Endodermal cell (in vitro differentiated cells): ENCODE measurements at regions not wholly inside any gene's neighbourhood (a gene's known extent, or its start where the extent isn't known, plus 50 kb on each side); places are given as distances from the start of the nearest gene placed in this dataset.

ENCODE experiments used
- DNase-seq: peaks from one replicate; pipeline ENCODE4 v3.0.0-alpha.2; 2017
- H3K27ac ChIP-seq: 2 replicates; pipeline ENCODE4 v1.5.1; 2013; ENCODE audit warnings: mild to moderate bottlenecking, low read depth, low read length, moderate library complexity
- H3K27me3 ChIP-seq: 2 replicates; pipeline ENCODE4 v1.6.1; 2013; ENCODE audit warnings: mild to moderate bottlenecking, low read length, moderate library complexity; ENCODE audit not compliant: insufficient read depth, control insufficient read depth, poor library complexity, severe bottlenecking
- H3K36me3 ChIP-seq: 2 replicates; pipeline ENCODE4 v1.7.0; 2013; ENCODE audit warnings: mild to moderate bottlenecking, low read length, moderate library complexity; ENCODE audit not compliant: control insufficient read depth, insufficient read depth
- H3K4me1 ChIP-seq: one replicate; pipeline ENCODE4 v1.7.0; 2013; ENCODE audit warnings: low read length; ENCODE audit not compliant: control insufficient read depth, insufficient read depth
- H3K4me3 ChIP-seq: 2 replicates; pipeline ENCODE4 v1.5.1; 2013; ENCODE audit warnings: mild to moderate bottlenecking, low read length, moderate library complexity
- H3K9ac ChIP-seq: 2 replicates; pipeline ENCODE4 v1.6.1; 2013; ENCODE audit warnings: mild to moderate bottlenecking, low read length, moderate library complexity; ENCODE audit not compliant: poor library complexity, severe bottlenecking; ENCODE audit errors: extremely low read depth
- H3K9me3 ChIP-seq: 2 replicates; pipeline ENCODE4 v1.6.1; 2013; ENCODE audit warnings: mild to moderate bottlenecking, low read length, moderate library complexity; ENCODE audit not compliant: control insufficient read depth
- H3K27ac Mint-ChIP-seq: 2 replicates; pipeline ENCODE4 v1.8.0; 2020; ENCODE audit warnings: mixed read lengths
- H3K27me3 Mint-ChIP-seq: 2 replicates; pipeline ENCODE4 v1.8.0; 2021; ENCODE audit warnings: mild to moderate bottlenecking, mixed read lengths; ENCODE audit not compliant: insufficient read depth
- H3K36me3 Mint-ChIP-seq: 2 replicates; pipeline ENCODE4 v1.8.0; 2020; ENCODE audit warnings: low read depth, mixed read lengths
- H3K4me1 Mint-ChIP-seq: 2 replicates; pipeline ENCODE4 v1.8.0; 2020; ENCODE audit warnings: mixed read lengths
- H3K4me3 Mint-ChIP-seq: 2 replicates; pipeline ENCODE4 v1.8.0; 2020; ENCODE audit warnings: mild to moderate bottlenecking, moderate library complexity, mixed read lengths
- H3K9me3 Mint-ChIP-seq: 2 replicates; pipeline ENCODE4 v1.8.0; 2020; ENCODE audit warnings: mild to moderate bottlenecking, mixed read lengths
- WGBS, 2 experiments: methylation state at CpG; one replicate each; pipeline versions ENCODE4 v1.1.5 to v1.1.7; 2013; ENCODE audit warnings: missing lambda C conversion rate in 2 of 2, mixed read lengths in 1 of 2; ENCODE audit not compliant: insufficient coverage in 1 of 2, insufficient read length in 1 of 2; 5-methylcytosine and 5-hydroxymethylcytosine counted together
- TF ChIP-seq, protein P1 (sequence below): fragments of 200-600 bp; sonication (generic); conservative IDR thresholded peaks from 2 replicates; pipeline ENCODE4 v1.5.0; 2021; ENCODE audit warnings: antibody characterized with exemption, mild to moderate bottlenecking

DNA sequence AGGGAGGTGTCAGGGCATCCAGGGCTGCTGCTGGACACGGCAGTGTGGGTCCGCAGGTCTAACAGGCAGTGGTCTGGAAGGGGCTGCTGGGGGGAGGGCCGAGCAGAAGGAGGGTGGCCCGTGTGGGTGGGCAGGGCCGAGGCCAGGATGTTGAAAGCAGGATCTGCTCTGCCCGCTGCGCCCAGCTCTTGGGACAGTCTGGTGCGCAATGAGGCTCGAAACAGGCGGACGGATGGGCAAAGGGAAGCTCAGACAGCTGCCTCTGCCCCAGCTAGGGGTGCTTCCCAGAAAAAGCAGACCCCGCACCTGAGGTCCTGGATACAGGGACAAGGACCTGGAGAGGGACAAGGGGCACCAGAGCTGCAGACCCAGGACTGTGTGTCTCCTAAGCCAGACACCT, 121.3 kb downstream of the FAM53A start:
- TF ChIP-seq, protein P1, sequence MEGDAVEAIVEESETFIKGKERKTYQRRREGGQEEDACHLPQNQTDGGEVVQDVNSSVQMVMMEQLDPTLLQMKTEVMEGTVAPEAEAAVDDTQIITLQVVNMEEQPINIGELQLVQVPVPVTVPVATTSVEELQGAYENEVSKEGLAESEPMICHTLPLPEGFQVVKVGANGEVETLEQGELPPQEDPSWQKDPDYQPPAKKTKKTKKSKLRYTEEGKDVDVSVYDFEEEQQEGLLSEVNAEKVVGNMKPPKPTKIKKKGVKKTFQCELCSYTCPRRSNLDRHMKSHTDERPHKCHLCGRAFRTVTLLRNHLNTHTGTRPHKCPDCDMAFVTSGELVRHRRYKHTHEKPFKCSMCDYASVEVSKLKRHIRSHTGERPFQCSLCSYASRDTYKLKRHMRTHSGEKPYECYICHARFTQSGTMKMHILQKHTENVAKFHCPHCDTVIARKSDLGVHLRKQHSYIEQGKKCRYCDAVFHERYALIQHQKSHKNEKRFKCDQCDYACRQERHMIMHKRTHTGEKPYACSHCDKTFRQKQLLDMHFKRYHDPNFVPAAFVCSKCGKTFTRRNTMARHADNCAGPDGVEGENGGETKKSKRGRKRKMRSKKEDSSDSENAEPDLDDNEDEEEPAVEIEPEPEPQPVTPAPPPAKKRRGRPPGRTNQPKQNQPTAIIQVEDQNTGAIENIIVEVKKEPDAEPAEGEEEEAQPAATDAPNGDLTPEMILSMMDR = no peak
- H3K36me3 ChIP-seq = no peaks in the 10 kb centered on the region
- H3K4me3 ChIP-seq = no peak overlapping the region
- DNase-seq = no peak
- no peaks in the 10 kb centered on the region for H3K4me1 ChIP-seq
- Mint-ChIP-seq H3K4me3 (no peak overlapping the region), H3K27ac (no peak overlapping the region), H3K36me3 (no peaks in the 10 kb centered on the region), H3K9me3 (no peaks in the 10 kb centered on the region), H3K27me3 (peaks cover 3% of the 10 kb centered on the region), H3K4me1 (no peaks in the 10 kb centered on the region)
- 94 to 100% methylated on average over 3 to 12 of the region's 12 CpGs for WGBS, 2 experiments
- H3K9ac ChIP-seq = no peak overlapping the region
- H3K9me3 ChIP-seq = no peaks in the 10 kb centered on the region
- no peaks in the 10 kb centered on the region for H3K27me3 ChIP-seq
- H3K27ac ChIP-seq = no peak overlapping the region

DNA sequence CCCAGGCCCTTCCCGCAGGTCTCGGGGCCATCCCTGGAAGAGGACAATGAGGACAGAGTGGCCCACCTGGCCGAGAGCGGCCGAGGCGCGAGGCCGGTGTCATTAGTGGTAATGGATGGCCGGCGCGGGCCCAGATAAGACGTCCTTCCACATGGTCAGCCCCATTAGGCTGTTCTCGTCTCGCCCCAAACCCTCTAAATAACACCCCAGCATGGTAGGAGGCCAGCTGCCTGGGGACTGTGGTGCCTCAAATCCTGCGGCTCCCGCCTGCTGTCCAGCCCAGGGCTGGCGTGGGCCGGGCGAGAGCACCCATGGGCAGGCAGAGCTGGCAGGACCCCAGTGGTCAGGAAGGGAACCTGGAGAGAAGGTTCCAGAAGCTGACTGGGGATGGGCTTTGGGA, 121.7 kb downstream of the FAM53A start:
- Mint-ChIP-seq H3K9me3 (no peaks in the 10 kb centered on the region), H3K36me3 (no peaks in the 10 kb centered on the region), H3K4me1 (no peaks in the 10 kb centered on the region), H3K27me3 (peaks cover 3% of the 10 kb centered on the region), H3K4me3 (no peak overlapping the region), H3K27ac (no peak overlapping the region)
- no peak for DNase-seq
- Histone ChIP-seq H3K27ac (no peak overlapping the region), H3K4me1 (no peaks in the 10 kb centered on the region), H3K27me3 (no peaks in the 10 kb centered on the region), H3K4me3 (no peak overlapping the region), H3K36me3 (no peaks in the 10 kb centered on the region), H3K9me3 (no peaks in the 10 kb centered on the region), H3K9ac (no peak overlapping the region)
- 90 to 93% methylated on average over 2 to 19 of the region's 19 CpGs for WGBS, 2 experiments
- TF ChIP-seq, protein P1 = no peak

DNA sequence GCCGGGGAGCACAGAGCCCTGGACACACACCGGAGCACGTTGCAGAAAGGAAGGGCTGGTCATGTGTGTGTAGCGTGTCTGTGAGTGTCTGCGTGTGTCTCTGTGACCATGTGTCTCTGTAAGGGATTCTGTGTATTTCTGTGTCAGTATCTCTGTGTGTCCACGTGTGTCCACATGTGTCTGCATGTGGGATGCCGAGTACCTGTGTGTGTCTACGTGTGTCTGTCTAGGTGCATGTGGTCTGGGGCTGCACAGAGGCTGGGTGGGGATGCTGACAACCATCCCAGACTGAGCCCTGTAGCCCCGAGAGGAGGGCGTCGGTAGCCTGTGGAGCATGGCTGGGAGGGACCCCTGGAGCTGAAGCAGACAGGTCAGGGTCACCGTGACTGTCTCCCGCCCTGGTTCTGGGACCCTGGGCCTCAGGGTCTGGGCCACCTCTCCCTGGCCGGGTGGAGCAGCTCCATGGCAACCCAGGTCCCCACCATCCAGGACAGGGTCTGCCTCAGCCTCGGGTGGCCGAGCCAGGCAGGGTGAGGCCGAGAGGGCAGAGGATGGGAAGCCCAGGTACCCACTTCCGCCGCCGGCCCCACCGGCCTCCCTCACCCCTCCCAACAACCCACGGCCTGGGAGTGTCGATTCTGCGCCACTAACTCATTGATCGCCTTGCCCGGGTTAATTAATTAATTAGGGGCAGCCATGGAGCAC, 122.7 kb downstream of the FAM53A start:
- 93 to 100% methylated on average over 6 to 26 of the region's 26 CpGs for WGBS, 2 experiments
- Histone ChIP-seq H3K9ac (no peak overlapping the region), H3K27ac (no peak overlapping the region), H3K27me3 (no peaks in the 10 kb centered on the region), H3K4me1 (no peaks in the 10 kb centered on the region), H3K36me3 (no peaks in the 10 kb centered on the region), H3K9me3 (no peaks in the 10 kb centered on the region), H3K4me3 (no peak overlapping the region)
- Mint-ChIP-seq H3K36me3 (no peaks in the 10 kb centered on the region), H3K27me3 (peaks cover 3% of the 10 kb centered on the region), H3K4me1 (no peaks in the 10 kb centered on the region), H3K27ac (no peak overlapping the region), H3K9me3 (no peaks in the 10 kb centered on the region), H3K4me3 (no peak overlapping the region)
- DNase-seq = no peak
- TF ChIP-seq, protein P1 = no peak
